K562 (cell line): ENCODE measurements at regions not wholly inside any gene's neighbourhood (a gene's known extent, or its start where the extent isn't known, plus 50 kb on each side); places are given as distances from the start of the nearest gene placed in this dataset.

Experiments
- KAT8 ChIP-seq: fragments of 450-650 bp; IDR thresholded peaks from 2 replicates; pipeline ENCODE4 v1.6.1; 2016; ENCODE audit warnings: low read depth, mild to moderate bottlenecking
- RBM17 ChIP-seq: fragments of 200-400 bp; formaldehyde crosslinking; IDR thresholded peaks from 2 replicates; pipeline ENCODE4 v1.6.1; 2017; ENCODE audit warnings: low read depth, mild to moderate bottlenecking, low read length, borderline replicate concordance
- SREBF2 ChIP-seq: sonication (generic); formaldehyde crosslinking; IDR thresholded peaks from 2 replicates; pipeline ENCODE4 v1.4.0; 2020; ENCODE audit warnings: mild to moderate bottlenecking, missing genetic modification reagents
- ZNF561 ChIP-seq: fragments of 450-650 bp; formaldehyde crosslinking; conservative IDR thresholded peaks from 2 replicates; pipeline ENCODE4 v1.4.0; 2020; ENCODE audit warnings: mild to moderate bottlenecking, moderate library complexity
- TF ChIP-seq, protein P1 (sequence below): fragments of 450-650 bp; IDR thresholded peaks from 2 replicates; pipeline ENCODE4 v1.6.1; 2016

GRCh38 chr15:29925227-29926082, 103.2 kb upstream of the TJP1 start:
- TF ChIP-seq ZNF561 (CRISPR knock-in tag) = no peak
- TF ChIP-seq RBM17 = no peak
- TF ChIP-seq KAT8 = no peak
- no peak for TF ChIP-seq SREBF2
- TF ChIP-seq, protein P1, sequence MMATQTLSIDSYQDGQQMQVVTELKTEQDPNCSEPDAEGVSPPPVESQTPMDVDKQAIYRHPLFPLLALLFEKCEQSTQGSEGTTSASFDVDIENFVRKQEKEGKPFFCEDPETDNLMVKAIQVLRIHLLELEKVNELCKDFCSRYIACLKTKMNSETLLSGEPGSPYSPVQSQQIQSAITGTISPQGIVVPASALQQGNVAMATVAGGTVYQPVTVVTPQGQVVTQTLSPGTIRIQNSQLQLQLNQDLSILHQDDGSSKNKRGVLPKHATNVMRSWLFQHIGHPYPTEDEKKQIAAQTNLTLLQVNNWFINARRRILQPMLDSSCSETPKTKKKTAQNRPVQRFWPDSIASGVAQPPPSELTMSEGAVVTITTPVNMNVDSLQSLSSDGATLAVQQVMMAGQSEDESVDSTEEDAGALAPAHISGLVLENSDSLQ = no peak
